ENCODE measurements at regions not wholly inside any gene's neighbourhood (a gene's known extent, or its start where the extent isn't known, plus 50 kb on each side); places are given as distances from the start of the nearest gene placed in this dataset.

DNA sequence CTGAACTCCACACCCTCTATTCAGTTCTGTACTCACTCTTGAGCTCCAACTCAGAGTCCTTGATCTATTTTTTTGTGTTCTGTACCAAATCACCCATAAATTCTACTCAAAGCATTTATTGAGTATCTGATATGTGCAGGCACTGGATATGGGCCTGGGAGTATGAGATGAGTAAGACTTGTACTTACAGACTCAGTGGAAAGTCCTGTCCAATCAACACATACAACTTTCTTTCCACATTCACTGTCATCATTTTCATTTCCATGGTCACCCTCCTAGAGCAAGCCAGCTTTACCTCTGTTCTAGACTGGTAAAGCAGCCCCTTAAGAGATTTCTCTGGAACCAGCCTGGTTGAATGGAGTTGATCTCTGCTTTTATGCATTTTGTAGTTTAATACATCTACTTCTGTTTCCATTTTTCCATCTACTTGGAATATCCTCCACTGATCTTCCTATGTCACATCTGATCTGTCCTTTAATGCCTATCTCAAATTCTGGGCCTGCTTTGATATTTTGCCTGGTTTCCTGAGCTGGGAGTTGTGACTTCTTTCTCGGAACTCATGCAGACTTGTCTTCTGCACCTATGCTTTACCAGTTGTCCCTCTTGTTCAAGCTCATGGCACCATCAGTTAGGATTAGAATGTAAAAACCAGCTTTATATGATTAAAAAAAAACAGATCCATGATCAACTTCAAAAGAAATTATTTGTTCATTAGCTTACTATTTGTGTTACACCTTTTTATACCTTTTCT, 96.9 kb upstream of the GLS start:
- Histone ChIP-seq H3K4me1 (ENCODE audit: control insufficient read depth, insufficient read depth, low read length, unreplicated experiment) (no peaks in the 10 kb centered on the region), H3K27ac (ENCODE audit: low read depth, low read length) (no peak overlapping the region), H3K27me3 (ENCODE audit: insufficient read depth, low read length) (peaks cover 16% of the 10 kb centered on the region; the same call in 1 of the 2 replicates), H3K4me3 (ENCODE audit: low read depth, low read length) (no peak overlapping the region), H2AFZ (ENCODE audit: low read length, unreplicated experiment) (no peak overlapping the region), H3K79me2 (ENCODE audit: control insufficient read depth, insufficient read depth, low read length, unreplicated experiment) (no peaks in the 10 kb centered on the region), H3K36me3 (ENCODE audit: insufficient read depth, low read length) (no peaks in the 10 kb centered on the region)

DNA sequence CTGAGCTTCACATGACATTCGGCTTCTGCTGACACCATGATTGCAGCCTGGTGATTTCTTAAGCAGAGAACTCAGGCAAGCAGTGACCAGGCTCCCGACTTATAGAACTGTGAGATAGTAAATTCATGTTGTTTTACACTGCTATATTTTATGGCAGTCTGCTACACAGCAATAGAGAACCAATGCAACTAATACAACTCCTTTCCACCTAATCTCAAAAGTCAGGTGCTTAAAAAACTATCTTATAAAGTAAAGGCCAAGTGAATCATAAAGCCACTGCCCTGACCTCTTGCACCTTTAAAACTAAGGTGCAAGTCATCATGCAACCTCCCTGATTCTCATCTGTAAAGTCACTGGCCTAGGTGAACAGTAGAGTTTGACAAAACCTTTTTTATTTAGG, 95.3 kb upstream of the GLS start:
- Histone ChIP-seq H3K4me1 (ENCODE audit: control insufficient read depth, insufficient read depth, low read length, unreplicated experiment) (no peaks in the 10 kb centered on the region), H3K79me2 (ENCODE audit: control insufficient read depth, insufficient read depth, low read length, unreplicated experiment) (no peaks in the 10 kb centered on the region), H3K36me3 (ENCODE audit: insufficient read depth, low read length) (no peaks in the 10 kb centered on the region), H3K4me3 (ENCODE audit: low read depth, low read length) (no peak overlapping the region), H2AFZ (ENCODE audit: low read length, unreplicated experiment) (no peak overlapping the region), H3K27ac (ENCODE audit: low read depth, low read length) (no peak overlapping the region), H3K27me3 (ENCODE audit: insufficient read depth, low read length) (peaks cover 8% of the 10 kb centered on the region; the same call in 1 of the 2 replicates)

DNA sequence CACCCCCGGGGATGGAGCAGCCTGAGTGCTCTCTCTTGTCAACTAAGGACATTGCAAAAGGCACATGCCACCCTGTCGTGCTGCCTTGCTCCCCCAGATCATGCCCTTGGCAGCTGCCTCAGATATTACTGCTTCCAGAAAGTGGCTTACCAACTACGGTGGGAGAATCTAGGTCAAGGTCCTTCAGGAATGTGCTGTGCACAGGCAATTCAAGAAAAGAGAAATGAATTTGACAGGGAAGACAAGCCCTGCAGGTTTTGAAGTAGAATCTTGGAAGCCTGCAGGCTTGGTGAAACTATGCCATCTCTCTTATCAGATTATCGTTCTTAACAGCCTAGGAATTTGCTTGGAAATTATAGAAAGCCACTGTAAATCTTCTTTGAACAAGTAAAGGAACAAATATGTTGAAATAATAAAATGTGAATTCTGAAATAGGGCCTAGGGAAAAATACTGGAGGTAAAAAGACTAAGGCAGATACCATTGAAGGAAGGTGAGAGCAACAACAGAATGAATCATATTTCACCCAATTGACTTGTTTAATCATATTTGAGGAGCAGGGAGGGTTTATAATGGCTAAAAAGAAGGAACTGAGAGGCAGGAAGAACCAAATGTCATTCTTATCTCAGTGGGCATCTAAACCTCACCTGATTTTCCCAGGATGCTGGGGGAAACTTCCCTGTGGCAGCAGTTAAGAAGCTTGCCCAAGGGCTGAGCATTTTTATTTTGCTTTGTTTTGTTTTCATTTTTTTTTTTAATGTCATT, 94.0 kb upstream of the GLS start:
- Histone ChIP-seq H2AFZ (ENCODE audit: low read length, unreplicated experiment) (no peak overlapping the region), H3K4me1 (ENCODE audit: control insufficient read depth, insufficient read depth, low read length, unreplicated experiment) (peaks cover 2% of the 10 kb centered on the region), H3K79me2 (ENCODE audit: control insufficient read depth, insufficient read depth, low read length, unreplicated experiment) (no peaks in the 10 kb centered on the region), H3K36me3 (ENCODE audit: insufficient read depth, low read length) (no peaks in the 10 kb centered on the region), H3K4me3 (ENCODE audit: low read depth, low read length) (no peak overlapping the region), H3K27ac (ENCODE audit: low read depth, low read length) (no peak overlapping the region), H3K27me3 (ENCODE audit: insufficient read depth, low read length) (no peaks in the 10 kb centered on the region)

DNA sequence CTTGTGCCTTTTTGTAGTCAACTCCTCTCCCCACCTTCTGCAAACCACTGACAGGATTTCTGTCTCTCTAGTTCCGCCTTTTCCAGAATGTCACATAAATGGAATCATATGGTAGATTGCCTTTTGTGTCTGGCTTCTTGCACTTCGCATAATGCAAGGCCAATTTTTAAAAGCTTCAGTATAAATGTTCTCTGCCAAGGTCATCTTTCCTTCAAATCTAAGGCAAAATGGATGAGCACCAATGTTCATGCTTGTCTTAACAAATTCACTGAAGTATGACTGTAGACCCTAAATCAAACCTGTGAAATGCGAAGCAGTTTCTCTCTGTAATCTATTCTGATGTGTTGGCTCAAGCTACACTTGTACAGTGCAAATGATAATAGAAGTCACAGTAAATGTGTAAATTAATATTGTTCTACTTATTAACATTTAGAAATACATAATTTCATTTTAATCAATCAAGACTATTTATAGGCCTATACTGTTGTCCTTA, 92.8 kb upstream of the GLS start:
- Histone ChIP-seq H3K27me3 (ENCODE audit: insufficient read depth, low read length) (no peaks in the 10 kb centered on the region), H3K4me1 (ENCODE audit: control insufficient read depth, insufficient read depth, low read length, unreplicated experiment) (peaks cover 11% of the 10 kb centered on the region), H3K27ac (ENCODE audit: low read depth, low read length) (no peak overlapping the region), H2AFZ (ENCODE audit: low read length, unreplicated experiment) (no peak overlapping the region), H3K4me3 (ENCODE audit: low read depth, low read length) (no peak overlapping the region), H3K79me2 (ENCODE audit: control insufficient read depth, insufficient read depth, low read length, unreplicated experiment) (no peaks in the 10 kb centered on the region), H3K36me3 (ENCODE audit: insufficient read depth, low read length) (no peaks in the 10 kb centered on the region)

DNA sequence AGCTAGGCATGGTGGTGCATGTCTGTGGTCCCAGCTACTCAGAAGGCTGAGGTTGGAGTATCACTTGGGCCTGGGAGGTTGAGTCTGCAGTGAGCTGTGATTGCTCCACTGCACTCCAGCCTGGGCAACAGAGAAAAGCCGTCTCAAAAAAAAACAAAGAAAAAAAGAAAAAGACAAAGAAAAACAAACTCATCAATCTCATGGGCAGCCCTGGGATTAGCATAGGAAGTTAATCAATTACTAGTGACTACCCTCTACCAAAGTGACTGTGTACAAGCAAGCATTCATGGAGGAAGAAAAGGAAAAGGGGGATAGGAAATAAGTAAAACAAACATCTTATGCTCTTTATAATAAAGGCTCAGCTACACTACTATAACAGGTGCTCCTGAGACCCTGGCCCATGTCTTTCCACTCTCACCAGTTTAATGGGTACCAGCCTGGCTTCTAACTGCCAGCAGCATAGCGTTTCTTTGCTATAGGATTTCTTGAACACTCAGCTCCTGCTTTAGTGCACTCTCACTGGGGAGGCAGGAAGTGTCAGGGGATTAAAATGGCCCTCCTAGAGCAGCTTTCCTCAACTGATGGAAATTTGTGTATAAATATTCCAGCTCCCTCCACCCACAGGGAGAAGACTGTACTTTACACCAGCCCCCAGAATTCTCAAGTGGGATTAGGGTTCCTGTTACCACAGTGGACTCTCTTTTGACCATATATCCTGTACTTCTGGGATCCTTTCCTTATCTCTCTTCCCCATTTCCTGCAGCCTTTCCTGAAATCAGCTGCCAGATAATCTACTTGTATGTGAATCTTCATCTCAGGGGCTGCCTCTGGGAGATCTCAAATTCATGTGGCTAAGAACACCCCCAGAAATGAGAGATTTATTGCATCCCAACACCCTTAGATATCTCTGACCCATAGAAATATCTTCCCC, 91.3 kb upstream of the GLS start:
- Histone ChIP-seq H3K27ac (ENCODE audit: low read depth, low read length) (no peak overlapping the region), H2AFZ (ENCODE audit: low read length, unreplicated experiment) (peak overlapping the region; percentile 43)

DNA sequence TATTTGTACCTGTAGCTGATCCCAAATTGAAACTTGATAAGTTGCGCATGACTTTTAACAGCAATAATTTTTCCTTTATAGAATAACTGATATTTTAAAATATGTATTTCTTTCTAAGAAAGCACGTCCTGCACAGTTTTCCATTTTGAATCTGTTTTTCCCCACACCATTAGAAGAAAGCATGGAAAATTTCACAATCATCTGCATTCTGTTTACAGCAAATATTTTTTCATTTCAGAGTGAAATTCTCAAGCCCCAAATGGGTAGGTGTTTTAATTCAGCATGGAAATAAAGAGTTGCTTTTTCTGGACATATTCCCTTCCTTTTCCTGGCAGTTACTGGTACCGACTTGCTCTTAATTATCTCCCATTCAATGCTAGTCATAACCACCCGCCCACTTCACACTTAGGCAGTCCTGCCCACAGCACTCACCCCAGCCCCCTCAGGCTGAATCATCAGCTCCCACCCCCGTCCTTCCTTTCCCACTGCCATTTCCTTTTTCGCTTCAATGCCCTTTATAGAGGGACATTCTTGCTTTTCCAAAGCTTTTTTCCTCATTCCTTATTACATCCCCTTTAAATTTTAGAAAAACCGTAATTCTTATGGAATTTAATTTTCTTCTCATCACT, 89.2 kb upstream of the GLS start:
- Histone ChIP-seq H3K27me3 (ENCODE audit: insufficient read depth, low read length) (no peaks in the 10 kb centered on the region), H3K27ac (ENCODE audit: low read depth, low read length) (peak overlapping the region; percentile 15; the same call in 1 of the 2 replicates), H3K79me2 (ENCODE audit: control insufficient read depth, insufficient read depth, low read length, unreplicated experiment) (no peaks in the 10 kb centered on the region), H3K36me3 (ENCODE audit: insufficient read depth, low read length) (no peaks in the 10 kb centered on the region), H2AFZ (ENCODE audit: low read length, unreplicated experiment) (peak overlapping the region; percentile 72), H3K4me1 (ENCODE audit: control insufficient read depth, insufficient read depth, low read length, unreplicated experiment) (peaks cover 18% of the 10 kb centered on the region), H3K4me3 (ENCODE audit: low read depth, low read length) (peak overlapping the region; percentile 7; the same call in 1 of the 2 replicates)

More for the DNA sequence above, 91.3 kb upstream of the GLS start:
- Histone ChIP-seq H3K4me3 (ENCODE audit: low read depth, low read length) (no peak overlapping the region), H3K4me1 (ENCODE audit: control insufficient read depth, insufficient read depth, low read length, unreplicated experiment) (peaks cover 11% of the 10 kb centered on the region), H3K79me2 (ENCODE audit: control insufficient read depth, insufficient read depth, low read length, unreplicated experiment) (no peaks in the 10 kb centered on the region), H3K36me3 (ENCODE audit: insufficient read depth, low read length) (no peaks in the 10 kb centered on the region), H3K27me3 (ENCODE audit: insufficient read depth, low read length) (no peaks in the 10 kb centered on the region)

DNA sequence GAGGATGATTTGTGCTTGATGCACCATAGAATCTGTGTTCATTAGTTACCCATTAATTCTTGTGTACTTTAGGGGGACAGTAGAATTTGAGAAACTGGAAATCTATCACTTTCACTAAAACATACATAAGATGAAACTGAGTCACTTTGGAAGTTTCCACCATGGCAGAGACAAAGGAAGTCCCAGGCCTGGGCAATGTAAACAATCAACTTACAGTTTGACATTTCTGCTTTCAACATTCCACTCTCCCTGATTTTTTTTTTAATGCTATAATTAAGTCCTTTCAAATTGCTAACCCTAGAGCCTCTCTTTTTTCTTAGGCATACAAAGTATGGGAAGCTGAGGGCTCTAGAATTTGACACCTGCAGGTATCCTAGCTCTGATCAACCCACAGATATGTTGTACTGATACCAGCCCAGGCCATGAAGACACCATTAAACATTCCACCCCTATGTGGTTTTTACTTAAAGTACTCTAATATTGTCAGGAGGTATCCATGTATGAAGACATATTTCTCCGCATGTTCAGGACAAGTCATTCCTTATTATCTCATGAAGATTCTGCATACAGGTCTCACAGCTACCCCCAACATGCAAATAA, 88.5 kb upstream of the GLS start:
- H3K79me2 ChIP-seq (ENCODE audit: control insufficient read depth, insufficient read depth, low read length, unreplicated experiment), result no peaks in the 10 kb centered on the region
- H2AFZ ChIP-seq (ENCODE audit: low read length, unreplicated experiment), result peak overlapping the region; percentile 72
- H3K27ac ChIP-seq (ENCODE audit: low read depth, low read length), result peak overlapping the region; percentile 15; the same call in 1 of the 2 replicates
- peaks cover 18% of the 10 kb centered on the region for H3K4me1 ChIP-seq (ENCODE audit: control insufficient read depth, insufficient read depth, low read length, unreplicated experiment)
- H3K36me3 ChIP-seq (ENCODE audit: insufficient read depth, low read length), result no peaks in the 10 kb centered on the region
- H3K27me3 ChIP-seq (ENCODE audit: insufficient read depth, low read length), result no peaks in the 10 kb centered on the region
- peak overlapping the region; percentile 7; the same call in 1 of the 2 replicates for H3K4me3 ChIP-seq (ENCODE audit: low read depth, low read length)

DNA sequence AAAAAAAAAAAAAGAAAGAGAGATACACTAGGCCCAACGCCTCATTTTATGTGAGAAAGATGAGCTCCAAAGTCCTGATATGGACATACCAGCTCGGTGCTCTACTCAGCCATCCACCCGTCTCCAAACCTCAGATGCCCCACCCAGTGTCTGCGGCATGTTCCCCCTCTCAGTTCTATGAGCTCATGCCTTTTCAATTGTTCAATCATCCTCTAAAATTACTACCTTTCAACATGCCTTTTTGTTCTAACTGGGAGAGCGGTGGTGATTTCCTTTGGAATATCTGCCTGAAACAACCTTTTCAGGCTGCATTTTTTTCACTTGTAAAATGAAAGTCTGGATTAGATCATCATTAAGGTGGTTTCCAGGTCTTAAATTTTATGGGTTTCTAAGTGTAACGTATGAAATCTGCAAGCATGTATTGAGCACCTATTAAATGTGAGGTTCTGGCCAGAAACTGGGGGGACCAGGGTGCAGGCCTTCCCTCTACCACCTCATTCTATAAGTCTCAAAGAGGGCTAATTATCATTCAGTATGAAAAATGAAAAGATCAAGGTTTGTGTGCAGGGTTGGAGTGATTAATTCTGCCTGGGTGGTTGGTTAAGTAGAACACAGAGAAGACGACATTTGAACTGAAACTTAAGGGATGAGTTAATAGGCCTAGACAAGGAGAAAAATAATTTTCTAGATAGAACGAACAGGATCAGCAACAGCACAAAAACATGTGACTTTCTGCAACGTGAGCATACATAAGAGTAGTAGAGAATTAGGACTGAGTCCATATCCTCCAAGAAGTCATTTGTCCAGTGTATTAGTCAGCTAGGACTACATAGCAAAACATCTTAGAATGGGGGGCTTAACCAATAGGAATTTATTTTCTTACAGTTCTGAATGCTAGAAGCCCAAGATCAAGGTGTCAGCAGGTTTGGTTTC, 87.4 kb upstream of the GLS start:
- Histone ChIP-seq H3K27ac (ENCODE audit: low read depth, low read length) (no peak overlapping the region), H2AFZ (ENCODE audit: low read length, unreplicated experiment) (no peak overlapping the region), H3K4me1 (ENCODE audit: control insufficient read depth, insufficient read depth, low read length, unreplicated experiment) (peaks cover 18% of the 10 kb centered on the region), H3K4me3 (ENCODE audit: low read depth, low read length) (no peak overlapping the region), H3K27me3 (ENCODE audit: insufficient read depth, low read length) (no peaks in the 10 kb centered on the region), H3K36me3 (ENCODE audit: insufficient read depth, low read length) (no peaks in the 10 kb centered on the region), H3K79me2 (ENCODE audit: control insufficient read depth, insufficient read depth, low read length, unreplicated experiment) (no peaks in the 10 kb centered on the region)

DNA sequence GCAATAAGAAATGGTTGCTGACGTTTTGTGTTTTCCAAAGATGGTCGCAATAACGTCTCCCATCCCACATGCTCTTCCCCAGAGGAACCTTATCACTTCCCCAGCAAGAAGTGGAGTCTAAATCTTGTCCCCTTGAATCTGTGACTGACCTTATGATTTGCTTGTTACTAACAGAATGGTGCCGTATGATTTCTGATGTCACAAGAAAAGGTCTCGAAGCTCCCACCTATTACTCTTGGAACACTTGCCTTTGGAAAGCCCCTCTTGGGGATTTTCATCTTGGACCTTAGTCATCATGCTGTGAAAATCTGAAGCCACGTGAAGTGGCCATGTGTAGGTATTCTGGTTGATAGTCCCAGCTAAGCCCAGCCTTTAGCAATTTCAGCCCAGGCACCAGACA, 86.2 kb upstream of the GLS start:
- Histone ChIP-seq H2AFZ (ENCODE audit: low read length, unreplicated experiment) (no peak overlapping the region), H3K36me3 (ENCODE audit: insufficient read depth, low read length) (no peaks in the 10 kb centered on the region), H3K79me2 (ENCODE audit: control insufficient read depth, insufficient read depth, low read length, unreplicated experiment) (no peaks in the 10 kb centered on the region), H3K4me3 (ENCODE audit: low read depth, low read length) (no peak overlapping the region), H3K27me3 (ENCODE audit: insufficient read depth, low read length) (no peaks in the 10 kb centered on the region), H3K27ac (ENCODE audit: low read depth, low read length) (no peak overlapping the region), H3K4me1 (ENCODE audit: control insufficient read depth, insufficient read depth, low read length, unreplicated experiment) (peaks cover 18% of the 10 kb centered on the region)

All from ACC112 (cell line).